ENCODE measurements at regions not wholly inside any gene's neighbourhood (a gene's known extent, or its start where the extent isn't known, plus 50 kb on each side); places are given as distances from the start of the nearest gene placed in this dataset.

- Histone ChIP-seq H3K36me3 (ENCODE audit: insufficient read depth, low read length) (no peaks in the 10 kb centered on the region), H3K4me3 (ENCODE audit: low read depth in 1 of 2, low read length in 2 of 2) (no peak overlapping the region), H3K4me2 (ENCODE audit: insufficient read depth, low read length) (no peak overlapping the region), H3K9ac (ENCODE audit: low read depth, low read length) (no peak overlapping the region), H3K27me3 (ENCODE audit: insufficient read depth, low read length, poor library complexity) (peaks cover 3% of the 10 kb centered on the region), H3K27ac (ENCODE audit: low read length) (no peak overlapping the region), H3K9me3 (ENCODE audit: insufficient read depth, low read length, severe bottlenecking) (no peaks in the 10 kb centered on the region), H3K4me1 (ENCODE audit: insufficient read depth, low read length) (no peaks in the 10 kb centered on the region), H4K20me1 (ENCODE audit: insufficient read depth, low read length) (no peaks in the 10 kb centered on the region), H2AFZ (ENCODE audit: low read depth, low read length) (no peak overlapping the region), H3K79me2 (ENCODE audit: insufficient read depth, low read length) (no peaks in the 10 kb centered on the region)
- DNase-seq: no peak
- no peak for ATAC-seq (ENCODE audit: insufficient read depth, low read depth)
- TF ChIP-seq CTCF (IDR thresholded peaks at IDR 0.05; ENCODE audit: borderline replicate concordance, extremely low read depth, low read length, poor library complexity, severe bottlenecking) (peak; percentile 37), EZH2 (IDR thresholded peaks at IDR 0.05; ENCODE audit: borderline replicate concordance, low read depth, low read length, severe bottlenecking) (no peak)
Observed at GRCh38 chr11:44464741-44465140, 100.7 kb upstream of the CD82 start.

GRCh38 chr11:44466531-44467205, 98.8 kb upstream of the CD82 start:
- Histone ChIP-seq H3K27me3 (ENCODE audit: insufficient read depth, low read length, poor library complexity) (peaks cover 3% of the 10 kb centered on the region), H3K4me2 (ENCODE audit: insufficient read depth, low read length) (no peak overlapping the region), H2AFZ (ENCODE audit: low read depth, low read length) (no peak overlapping the region), H3K4me1 (ENCODE audit: insufficient read depth, low read length) (no peaks in the 10 kb centered on the region), H3K27ac (ENCODE audit: low read length) (no peak overlapping the region), H3K9me3 (ENCODE audit: insufficient read depth, low read length, severe bottlenecking) (no peaks in the 10 kb centered on the region), H3K79me2 (ENCODE audit: insufficient read depth, low read length) (no peaks in the 10 kb centered on the region), H3K36me3 (ENCODE audit: insufficient read depth, low read length) (no peaks in the 10 kb centered on the region), H3K4me3 (ENCODE audit: low read depth in 1 of 2, low read length in 2 of 2) (no peak overlapping the region), H4K20me1 (ENCODE audit: insufficient read depth, low read length) (no peaks in the 10 kb centered on the region), H3K9ac (ENCODE audit: low read depth, low read length) (no peak overlapping the region)
- no peak for TF ChIP-seq EZH2 (IDR thresholded peaks at IDR 0.05; ENCODE audit: borderline replicate concordance, low read depth, low read length, severe bottlenecking)
- no peak for TF ChIP-seq CTCF (IDR thresholded peaks at IDR 0.05; ENCODE audit: borderline replicate concordance, extremely low read depth, low read length, poor library complexity, severe bottlenecking)
- DNase-seq: no peak
- no peak for ATAC-seq (ENCODE audit: insufficient read depth, low read depth)

- H3K36me3 ChIP-seq (ENCODE audit: insufficient read depth, low read length): no peaks in the 10 kb centered on the region
- H4K20me1 ChIP-seq (ENCODE audit: insufficient read depth, low read length): no peaks in the 10 kb centered on the region
- no peak overlapping the region for H3K9ac ChIP-seq (ENCODE audit: low read depth, low read length)
- no peaks in the 10 kb centered on the region for H3K79me2 ChIP-seq (ENCODE audit: insufficient read depth, low read length)
- H3K27me3 ChIP-seq (ENCODE audit: insufficient read depth, low read length, poor library complexity): peaks cover 3% of the 10 kb centered on the region
- ATAC-seq (ENCODE audit: insufficient read depth, low read depth): no peak
- no peak overlapping the region for H3K4me2 ChIP-seq (ENCODE audit: insufficient read depth, low read length)
- no peaks in the 10 kb centered on the region for H3K9me3 ChIP-seq (ENCODE audit: insufficient read depth, low read length, severe bottlenecking)
- TF ChIP-seq CTCF (IDR thresholded peaks at IDR 0.05; ENCODE audit: borderline replicate concordance, extremely low read depth, low read length, poor library complexity, severe bottlenecking) (no peak), EZH2 (IDR thresholded peaks at IDR 0.05; ENCODE audit: borderline replicate concordance, low read depth, low read length, severe bottlenecking) (no peak)
- H3K27ac ChIP-seq (ENCODE audit: low read length): no peak overlapping the region
- H3K4me3 ChIP-seq (ENCODE audit: low read depth in 1 of 2, low read length in 2 of 2): no peak overlapping the region
- no peak overlapping the region for H2AFZ ChIP-seq (ENCODE audit: low read depth, low read length)
- H3K4me1 ChIP-seq (ENCODE audit: insufficient read depth, low read length): no peaks in the 10 kb centered on the region
- no peak for DNase-seq
Observed at GRCh38 chr11:44467413-44467812, 98.0 kb upstream of the CD82 start.
